AG10803 (cell line): ENCODE measurements at regions not wholly inside any gene's neighbourhood (a gene's known extent, or its start where the extent isn't known, plus 50 kb on each side); places are given as distances from the start of the nearest gene placed in this dataset.
"Not testable (repeated sequence)": the region's sequence is repeated elsewhere in the genome, so short reads cannot be mapped to it uniquely, and the experiment has no call there.

Source experiments
- DNase-seq: peaks from one replicate; pipeline ENCODE4 v3.0.0; 2010; ENCODE audit warnings: low read depth
- H3K4me3 ChIP-seq: 2 replicates; pipeline ENCODE4 v1.5.1; 2011; ENCODE audit warnings: mild to moderate bottlenecking, low read length, control low read depth
- TF ChIP-seq, protein P1 (sequence below): conservative IDR thresholded peaks from 2 replicates; pipeline ENCODE4 v1.5.1; 2011; ENCODE audit warnings: mild to moderate bottlenecking, low read length, control low read depth, inconsistent platforms

GRCh38 chr2:391696-392095, 103.8 kb upstream of the ALKAL2 start:
- no peak overlapping the region for H3K4me3 ChIP-seq
- no peak for DNase-seq
- TF ChIP-seq, protein P1, sequence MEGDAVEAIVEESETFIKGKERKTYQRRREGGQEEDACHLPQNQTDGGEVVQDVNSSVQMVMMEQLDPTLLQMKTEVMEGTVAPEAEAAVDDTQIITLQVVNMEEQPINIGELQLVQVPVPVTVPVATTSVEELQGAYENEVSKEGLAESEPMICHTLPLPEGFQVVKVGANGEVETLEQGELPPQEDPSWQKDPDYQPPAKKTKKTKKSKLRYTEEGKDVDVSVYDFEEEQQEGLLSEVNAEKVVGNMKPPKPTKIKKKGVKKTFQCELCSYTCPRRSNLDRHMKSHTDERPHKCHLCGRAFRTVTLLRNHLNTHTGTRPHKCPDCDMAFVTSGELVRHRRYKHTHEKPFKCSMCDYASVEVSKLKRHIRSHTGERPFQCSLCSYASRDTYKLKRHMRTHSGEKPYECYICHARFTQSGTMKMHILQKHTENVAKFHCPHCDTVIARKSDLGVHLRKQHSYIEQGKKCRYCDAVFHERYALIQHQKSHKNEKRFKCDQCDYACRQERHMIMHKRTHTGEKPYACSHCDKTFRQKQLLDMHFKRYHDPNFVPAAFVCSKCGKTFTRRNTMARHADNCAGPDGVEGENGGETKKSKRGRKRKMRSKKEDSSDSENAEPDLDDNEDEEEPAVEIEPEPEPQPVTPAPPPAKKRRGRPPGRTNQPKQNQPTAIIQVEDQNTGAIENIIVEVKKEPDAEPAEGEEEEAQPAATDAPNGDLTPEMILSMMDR = no peak

GRCh38 chr2:390959-391358, 103.1 kb upstream of the ALKAL2 start:
- H3K4me3 ChIP-seq = no peak overlapping the region
- no peak for DNase-seq
- TF ChIP-seq, protein P1 = no peak

- H3K4me3 ChIP-seq, DNase-seq: not testable (repeated sequence)
Observed at GRCh38 chr2:389985-390384, 102.1 kb upstream of the ALKAL2 start.

- not testable (repeated sequence) for DNase-seq
Observed at GRCh38 chr2:388752-389151, 100.9 kb upstream of the ALKAL2 start.

GRCh38 chr2:387980-388421, 100.1 kb upstream of the ALKAL2 start:
- TF ChIP-seq, protein P1 = no peak
- no peak for DNase-seq
- H3K4me3 ChIP-seq = no peak overlapping the region

More at GRCh38 chr2:388752-389151, 100.9 kb upstream of the ALKAL2 start:
- H3K4me3 ChIP-seq = not testable (repeated sequence)

- TF ChIP-seq, protein P1 = no peak
- DNase-seq = no peak
- H3K4me3 ChIP-seq = no peak overlapping the region
Observed at GRCh38 chr2:386406-387103, 98.7 kb upstream of the ALKAL2 start.

DNA sequence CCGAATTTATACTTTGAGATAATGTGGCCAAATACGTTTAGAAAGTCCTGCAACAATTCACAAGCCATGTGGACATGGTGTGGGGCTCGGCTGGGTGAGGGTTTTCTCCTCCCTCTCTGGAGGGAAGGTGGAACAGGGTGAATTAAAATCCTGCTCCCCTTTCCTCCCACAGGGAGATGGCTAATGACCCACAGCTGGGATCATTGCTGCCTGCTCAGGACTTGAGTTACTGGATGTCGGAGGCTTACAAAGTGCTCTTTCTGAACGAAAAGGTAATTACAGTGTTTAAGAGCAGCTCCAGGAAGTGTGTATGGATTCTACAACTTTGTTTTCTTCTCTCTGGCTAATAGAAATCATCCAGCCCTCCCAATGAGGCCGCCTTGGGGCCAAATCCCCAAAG, 97.9 kb upstream of the ALKAL2 start:
- TF ChIP-seq, protein P1 = no peak
- DNase-seq = no peak

GRCh38 chr2:385061-385460, 97.2 kb upstream of the ALKAL2 start:
- no peak overlapping the region for H3K4me3 ChIP-seq
- DNase-seq = no peak
- TF ChIP-seq, protein P1 = no peak

More for the DNA sequence above, 97.9 kb upstream of the ALKAL2 start:
- no peak overlapping the region for H3K4me3 ChIP-seq
